ENCODE measurements at regions not wholly inside any gene's neighbourhood (a gene's known extent, or its start where the extent isn't known, plus 50 kb on each side); places are given as distances from the start of the nearest gene placed in this dataset.

DNA sequence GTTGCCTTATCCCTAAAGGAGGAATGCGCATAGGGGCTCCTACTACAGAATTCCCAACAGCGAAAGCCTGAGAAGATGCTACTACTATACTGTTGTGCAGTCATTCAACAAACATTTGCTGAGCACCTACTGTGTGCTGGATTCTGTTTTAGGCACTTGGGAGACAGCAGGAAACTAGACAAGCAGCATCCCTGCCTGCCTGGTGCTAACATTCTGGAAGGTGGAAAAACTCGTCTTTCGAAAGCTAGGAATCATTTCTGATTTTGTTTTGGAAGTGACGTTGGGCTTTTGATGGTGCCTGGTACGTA is 131.5 kb upstream of the NCOR2 start:
- TF ChIP-seq, protein P1, sequence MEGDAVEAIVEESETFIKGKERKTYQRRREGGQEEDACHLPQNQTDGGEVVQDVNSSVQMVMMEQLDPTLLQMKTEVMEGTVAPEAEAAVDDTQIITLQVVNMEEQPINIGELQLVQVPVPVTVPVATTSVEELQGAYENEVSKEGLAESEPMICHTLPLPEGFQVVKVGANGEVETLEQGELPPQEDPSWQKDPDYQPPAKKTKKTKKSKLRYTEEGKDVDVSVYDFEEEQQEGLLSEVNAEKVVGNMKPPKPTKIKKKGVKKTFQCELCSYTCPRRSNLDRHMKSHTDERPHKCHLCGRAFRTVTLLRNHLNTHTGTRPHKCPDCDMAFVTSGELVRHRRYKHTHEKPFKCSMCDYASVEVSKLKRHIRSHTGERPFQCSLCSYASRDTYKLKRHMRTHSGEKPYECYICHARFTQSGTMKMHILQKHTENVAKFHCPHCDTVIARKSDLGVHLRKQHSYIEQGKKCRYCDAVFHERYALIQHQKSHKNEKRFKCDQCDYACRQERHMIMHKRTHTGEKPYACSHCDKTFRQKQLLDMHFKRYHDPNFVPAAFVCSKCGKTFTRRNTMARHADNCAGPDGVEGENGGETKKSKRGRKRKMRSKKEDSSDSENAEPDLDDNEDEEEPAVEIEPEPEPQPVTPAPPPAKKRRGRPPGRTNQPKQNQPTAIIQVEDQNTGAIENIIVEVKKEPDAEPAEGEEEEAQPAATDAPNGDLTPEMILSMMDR (IDR thresholded peaks at IDR 0.05; ENCODE audit: insufficient read depth, low read depth, low read length), result no peak
- TF ChIP-seq EZH2 (IDR thresholded peaks at IDR 0.05; ENCODE audit: insufficient read depth, low read length), result no peak
